ENCODE measurements at regions not wholly inside any gene's neighbourhood (a gene's known extent, or its start where the extent isn't known, plus 50 kb on each side); places are given as distances from the start of the nearest gene placed in this dataset.

GRCh38 chr1:203422656-203423055 is 53.0 kb upstream of the PRELP start:
- no peak for TF ChIP-seq CTCF (IDR thresholded peaks at IDR 0.05)
- no peak for TF ChIP-seq POLR2A (IDR thresholded peaks at IDR 0.05)

Data from adrenal gland (tissue), 5 donors.